ENCODE measurements at regions not wholly inside any gene's neighbourhood (a gene's known extent, or its start where the extent isn't known, plus 50 kb on each side); places are given as distances from the start of the nearest gene placed in this dataset.

DNA sequence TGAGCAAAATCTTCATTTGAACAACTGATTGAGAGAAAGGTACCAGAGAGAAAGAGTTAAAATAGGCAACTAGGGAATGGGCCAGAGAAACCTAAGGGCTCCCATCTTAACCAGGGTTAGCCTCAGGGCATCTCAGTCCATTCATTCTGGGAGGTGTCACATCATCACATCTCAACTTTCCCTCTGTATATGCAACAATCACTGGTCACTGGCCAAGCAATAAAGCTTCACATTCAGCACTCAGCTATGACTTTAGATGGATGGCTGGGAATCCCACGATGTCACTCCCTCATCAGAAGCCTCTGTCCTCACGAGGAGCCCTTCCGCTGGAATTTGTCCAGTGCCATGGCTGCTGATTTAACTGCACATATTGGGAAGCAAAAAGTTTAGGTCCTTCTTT, 172.1 kb upstream of the MGMT start:
- no peak for DNase-seq (ENCODE audit: low read depth, low spot score)
- TF ChIP-seq, protein P1, sequence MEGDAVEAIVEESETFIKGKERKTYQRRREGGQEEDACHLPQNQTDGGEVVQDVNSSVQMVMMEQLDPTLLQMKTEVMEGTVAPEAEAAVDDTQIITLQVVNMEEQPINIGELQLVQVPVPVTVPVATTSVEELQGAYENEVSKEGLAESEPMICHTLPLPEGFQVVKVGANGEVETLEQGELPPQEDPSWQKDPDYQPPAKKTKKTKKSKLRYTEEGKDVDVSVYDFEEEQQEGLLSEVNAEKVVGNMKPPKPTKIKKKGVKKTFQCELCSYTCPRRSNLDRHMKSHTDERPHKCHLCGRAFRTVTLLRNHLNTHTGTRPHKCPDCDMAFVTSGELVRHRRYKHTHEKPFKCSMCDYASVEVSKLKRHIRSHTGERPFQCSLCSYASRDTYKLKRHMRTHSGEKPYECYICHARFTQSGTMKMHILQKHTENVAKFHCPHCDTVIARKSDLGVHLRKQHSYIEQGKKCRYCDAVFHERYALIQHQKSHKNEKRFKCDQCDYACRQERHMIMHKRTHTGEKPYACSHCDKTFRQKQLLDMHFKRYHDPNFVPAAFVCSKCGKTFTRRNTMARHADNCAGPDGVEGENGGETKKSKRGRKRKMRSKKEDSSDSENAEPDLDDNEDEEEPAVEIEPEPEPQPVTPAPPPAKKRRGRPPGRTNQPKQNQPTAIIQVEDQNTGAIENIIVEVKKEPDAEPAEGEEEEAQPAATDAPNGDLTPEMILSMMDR (IDR thresholded peaks at IDR 0.05; ENCODE audit: insufficient read depth, low read length, missing control alignments), result no peak
- CTCF ChIA-PET, result no interaction called here
- H3K4me3 ChIP-seq (ENCODE audit: low read depth, low read length), result no peak overlapping the region
- POLR2A ChIA-PET, result no interaction called here

DNA sequence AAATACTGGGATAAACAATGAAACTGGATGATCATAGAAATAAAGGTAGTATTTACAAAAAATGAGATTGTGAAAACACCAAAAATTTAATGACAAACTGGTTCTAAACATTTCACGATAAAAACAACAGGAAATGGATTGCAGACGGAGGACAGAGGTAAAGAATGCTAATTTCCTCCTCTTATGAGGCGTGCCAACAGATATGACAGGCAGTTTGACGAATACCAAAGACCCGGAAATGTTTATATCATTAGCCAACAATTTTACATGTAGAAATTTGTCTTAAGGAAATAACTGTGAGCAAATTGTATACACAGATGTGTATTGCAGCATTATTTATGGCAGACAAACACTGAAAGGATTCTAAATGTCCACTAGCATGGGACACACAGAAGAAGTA, 162.0 kb upstream of the MGMT start:
- TF ChIP-seq, protein P1 (IDR thresholded peaks at IDR 0.05; ENCODE audit: insufficient read depth, low read length, missing control alignments), result no peak
- CTCF ChIA-PET, result no interaction called here
- POLR2A ChIA-PET, result no interaction called here
- DNase-seq (ENCODE audit: low read depth, low spot score), result no peak
- H3K4me3 ChIP-seq (ENCODE audit: low read depth, low read length), result no peak overlapping the region

DNA sequence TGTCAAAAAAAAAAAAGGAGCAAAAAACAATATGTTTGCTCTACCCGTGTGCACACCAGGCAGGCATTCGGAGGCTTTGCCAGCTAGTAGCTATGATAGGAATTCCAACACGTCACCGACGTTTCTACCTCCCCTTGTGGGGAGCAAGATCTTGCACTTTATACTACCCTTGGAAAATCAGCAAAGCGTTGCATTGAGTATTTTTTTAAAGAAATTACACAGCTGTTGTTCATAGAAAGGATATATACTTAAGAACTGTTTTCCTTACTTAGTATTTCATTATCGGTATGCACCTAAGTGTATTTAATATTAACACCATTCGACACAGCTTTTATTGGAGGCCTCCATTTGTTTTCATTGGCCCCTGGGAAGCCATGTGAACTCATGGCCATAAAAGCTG, 159.9 kb upstream of the MGMT start:
- no peak for DNase-seq (ENCODE audit: low read depth, low spot score)
- CTCF ChIA-PET, result no interaction called here
- TF ChIP-seq, protein P1 (IDR thresholded peaks at IDR 0.05; ENCODE audit: insufficient read depth, low read length, missing control alignments), result no peak
- POLR2A ChIA-PET, result no interaction called here
- no peak overlapping the region for H3K4me3 ChIP-seq (ENCODE audit: low read depth, low read length)

DNA sequence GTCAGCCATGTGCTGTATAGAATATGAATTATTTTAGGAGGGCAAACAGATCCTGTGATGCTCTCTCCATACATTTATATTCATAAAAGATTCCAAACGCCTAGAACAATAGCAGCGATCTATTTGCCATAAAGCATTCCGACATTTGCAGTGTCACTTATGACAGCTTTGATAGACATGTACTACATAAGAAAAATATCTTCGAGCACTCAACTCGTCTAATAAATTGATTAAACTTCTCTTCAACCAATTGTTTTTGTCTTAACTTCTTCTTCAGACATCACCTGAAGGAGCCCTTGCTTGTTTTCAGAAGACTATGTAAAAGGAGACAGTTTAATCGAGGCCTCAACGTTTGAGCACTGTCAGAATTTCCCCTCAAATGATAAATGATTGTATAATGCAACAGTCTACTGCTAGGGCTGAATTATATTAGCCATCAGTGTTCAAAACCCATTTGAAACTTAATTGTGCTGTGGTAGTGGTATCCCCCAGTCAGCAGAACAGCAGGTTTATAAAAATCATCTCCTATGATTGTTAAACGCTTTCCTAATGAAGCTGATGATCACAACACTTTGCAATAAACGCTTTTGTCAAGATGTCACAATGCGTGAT, 158.0 kb upstream of the MGMT start:
- TF ChIP-seq, protein P1 (IDR thresholded peaks at IDR 0.05; ENCODE audit: insufficient read depth, low read length, missing control alignments), result no peak
- H3K4me3 ChIP-seq (ENCODE audit: low read depth, low read length), result no peak overlapping the region
- ChIA-PET POLR2A (no interaction called here), CTCF (no interaction called here)
- no peak for DNase-seq (ENCODE audit: low read depth, low spot score)

DNA sequence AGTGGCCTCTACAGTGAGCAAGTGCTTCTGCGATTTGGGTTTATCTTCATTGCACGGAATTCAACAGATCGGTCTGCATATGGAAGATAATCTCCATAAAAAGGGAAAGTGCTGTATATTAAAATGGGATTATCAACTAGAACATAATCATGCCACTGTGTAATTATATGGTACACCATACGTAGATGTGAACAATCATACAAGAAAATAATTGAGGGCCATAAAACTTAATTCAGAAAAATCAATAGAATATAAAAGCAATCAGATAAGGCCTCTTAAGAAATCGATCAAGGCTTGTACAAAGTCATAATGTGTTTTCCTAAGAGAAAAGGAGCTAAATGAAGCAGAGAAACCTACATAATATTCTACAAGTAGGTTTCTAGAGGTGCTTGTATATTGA, 157.5 kb upstream of the MGMT start:
- no peak overlapping the region for H3K4me3 ChIP-seq (ENCODE audit: low read depth, low read length)
- no peak for DNase-seq (ENCODE audit: low read depth, low spot score)
- TF ChIP-seq, protein P1 (IDR thresholded peaks at IDR 0.05; ENCODE audit: insufficient read depth, low read length, missing control alignments), result no peak
- ChIA-PET CTCF (no interaction called here), POLR2A (no interaction called here)

DNA sequence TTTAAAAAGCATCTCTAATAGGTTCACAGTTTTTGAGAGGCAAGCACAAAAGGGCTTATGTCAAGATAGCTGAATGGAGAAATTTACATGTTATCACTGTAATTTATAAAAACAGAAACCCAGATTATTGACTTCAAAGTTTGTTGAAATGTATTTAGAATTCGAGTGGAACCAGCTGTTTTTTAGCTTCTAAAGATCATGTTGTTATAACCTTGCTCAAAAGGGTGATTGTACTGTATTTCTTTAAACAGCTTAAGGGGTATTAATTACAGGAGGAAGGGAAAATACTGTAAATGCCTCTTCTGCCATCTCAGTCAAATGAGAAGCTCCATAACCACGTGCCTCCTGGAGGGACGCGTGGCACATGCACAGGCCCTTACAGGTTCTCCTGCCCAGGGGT, 156.2 kb upstream of the MGMT start:
- CTCF ChIA-PET, result no interaction called here
- POLR2A ChIA-PET, result no interaction called here
- TF ChIP-seq, protein P1 (IDR thresholded peaks at IDR 0.05; ENCODE audit: insufficient read depth, low read length, missing control alignments), result no peak

More for the DNA sequence above, 156.2 kb upstream of the MGMT start:
- no peak overlapping the region for H3K4me3 ChIP-seq (ENCODE audit: low read depth, low read length)
- no peak for DNase-seq (ENCODE audit: low read depth, low spot score)
